ENCODE measurements at regions not wholly inside any gene's neighbourhood (a gene's known extent, or its start where the extent isn't known, plus 50 kb on each side); places are given as distances from the start of the nearest gene placed in this dataset.

GRCh38 chr9:2407450-2407849 is 214.1 kb upstream of the VLDLR start:
- H3K4me1 ChIP-seq (ENCODE audit: insufficient read depth, poor library complexity, severe bottlenecking), result no peaks in the 10 kb centered on the region
- no peak for TF ChIP-seq CTCF (IDR thresholded peaks at IDR 0.05; ENCODE audit: poor library complexity, severe bottlenecking)
- no peak; the same call in 2 of the 3 replicates for ATAC-seq (ENCODE audit: low read depth)
- no peak overlapping the region for H3K4me3 ChIP-seq (ENCODE audit: severe bottlenecking)
- no peaks in the 10 kb centered on the region for H3K9me3 ChIP-seq (ENCODE audit: severe bottlenecking)
- H3K36me3 ChIP-seq (ENCODE audit: low read depth), result no peaks in the 10 kb centered on the region
- H3K27ac ChIP-seq (ENCODE audit: poor library complexity, severe bottlenecking), result no peak overlapping the region
- H3K27me3 ChIP-seq (ENCODE audit: insufficient read depth, poor library complexity, severe bottlenecking), result no peaks in the 10 kb centered on the region
- DNase-seq (ENCODE audit: low spot score), result no peak

- Histone ChIP-seq H3K4me3 (ENCODE audit: severe bottlenecking) (no peak overlapping the region), H3K9me3 (ENCODE audit: severe bottlenecking) (no peaks in the 10 kb centered on the region), H3K27me3 (ENCODE audit: insufficient read depth, poor library complexity, severe bottlenecking) (no peaks in the 10 kb centered on the region), H3K4me1 (ENCODE audit: insufficient read depth, poor library complexity, severe bottlenecking) (no peaks in the 10 kb centered on the region), H3K36me3 (ENCODE audit: low read depth) (no peaks in the 10 kb centered on the region), H3K27ac (ENCODE audit: poor library complexity, severe bottlenecking) (no peak overlapping the region)
- DNase-seq (ENCODE audit: low spot score), result no peak
- ATAC-seq (ENCODE audit: low read depth), result no peak
- no peak for TF ChIP-seq CTCF (IDR thresholded peaks at IDR 0.05; ENCODE audit: poor library complexity, severe bottlenecking)
These were observed 209.9 kb upstream of the VLDLR start for GRCh38 chr9:2411459-2412215.

GRCh38 chr9:2413160-2413805 is 208.3 kb upstream of the VLDLR start:
- H3K27ac ChIP-seq (ENCODE audit: poor library complexity, severe bottlenecking), result no peak overlapping the region
- no peak for ATAC-seq (ENCODE audit: low read depth)
- no peak for DNase-seq (ENCODE audit: low spot score)
- no peaks in the 10 kb centered on the region for H3K9me3 ChIP-seq (ENCODE audit: severe bottlenecking)
- no peak overlapping the region for H3K4me3 ChIP-seq (ENCODE audit: severe bottlenecking)
- no peaks in the 10 kb centered on the region for H3K27me3 ChIP-seq (ENCODE audit: insufficient read depth, poor library complexity, severe bottlenecking)
- H3K4me1 ChIP-seq (ENCODE audit: insufficient read depth, poor library complexity, severe bottlenecking), result no peaks in the 10 kb centered on the region
- H3K36me3 ChIP-seq (ENCODE audit: low read depth), result no peaks in the 10 kb centered on the region
- TF ChIP-seq CTCF (IDR thresholded peaks at IDR 0.05; ENCODE audit: poor library complexity, severe bottlenecking), result no peak

- no peaks in the 10 kb centered on the region for H3K27me3 ChIP-seq (ENCODE audit: insufficient read depth, poor library complexity, severe bottlenecking)
- no peak overlapping the region for H3K27ac ChIP-seq (ENCODE audit: poor library complexity, severe bottlenecking)
- no peaks in the 10 kb centered on the region for H3K9me3 ChIP-seq (ENCODE audit: severe bottlenecking)
- H3K36me3 ChIP-seq (ENCODE audit: low read depth), result no peaks in the 10 kb centered on the region
- ATAC-seq (ENCODE audit: low read depth), result no peak
- DNase-seq (ENCODE audit: low spot score), result no peak
- no peak overlapping the region for H3K4me3 ChIP-seq (ENCODE audit: severe bottlenecking)
- H3K4me1 ChIP-seq (ENCODE audit: insufficient read depth, poor library complexity, severe bottlenecking), result no peaks in the 10 kb centered on the region
- TF ChIP-seq CTCF (IDR thresholded peaks at IDR 0.05; ENCODE audit: poor library complexity, severe bottlenecking), result no peak
These were observed 207.1 kb upstream of the VLDLR start for GRCh38 chr9:2414465-2414864.

- ATAC-seq (ENCODE audit: low read depth) (no peak), DNase-seq (ENCODE audit: low spot score) (no peak)
- Histone ChIP-seq H3K27me3 (ENCODE audit: insufficient read depth, poor library complexity, severe bottlenecking) (no peaks in the 10 kb centered on the region), H3K27ac (ENCODE audit: poor library complexity, severe bottlenecking) (no peak overlapping the region), H3K36me3 (ENCODE audit: low read depth) (no peaks in the 10 kb centered on the region), H3K9me3 (ENCODE audit: severe bottlenecking) (no peaks in the 10 kb centered on the region), H3K4me1 (ENCODE audit: insufficient read depth, poor library complexity, severe bottlenecking) (no peaks in the 10 kb centered on the region), H3K4me3 (ENCODE audit: severe bottlenecking) (no peak overlapping the region)
- TF ChIP-seq CTCF (IDR thresholded peaks at IDR 0.05; ENCODE audit: poor library complexity, severe bottlenecking), result no peak
These were observed 206.3 kb upstream of the VLDLR start for GRCh38 chr9:2415326-2415725.

Data from RWPE2 (cell line).